AG04449 (cell line): ENCODE measurements at regions not wholly inside any gene's neighbourhood (a gene's known extent, or its start where the extent isn't known, plus 50 kb on each side); places are given as distances from the start of the nearest gene placed in this dataset.

Source experiments
- CTCF ChIA-PET: fragments of 350-600 bp; formaldehyde crosslinking; extraction: SDS; loops from one replicate; lab custom pipeline; 2021; ENCODE audit warnings: antibody characterized with exemption; lab: Yijun Ruan, JAX
- POLR2A ChIA-PET: fragments of 400-600, 350-600 bp; formaldehyde crosslinking; extraction: SDS; loops from one replicate; lab custom pipeline; 2020; ENCODE audit warnings: antibody characterized with exemption, inconsistent platforms; lab: Yijun Ruan, JAX
- DNase-seq: peaks from one replicate; pipeline ENCODE4 v3.0.0-alpha.2; 2010; ENCODE audit warnings: low read depth, low spot score
- H3K4me3 ChIP-seq: 2 replicates; pipeline ENCODE4 v1.5.1; 2011; ENCODE audit warnings: low read depth, mild to moderate bottlenecking, control low read depth, low read length
- TF ChIP-seq, protein P1 (sequence below): IDR thresholded peaks from one replicate; pipeline ENCODE4 v1.5.1; 2011; ENCODE audit warnings: mild to moderate bottlenecking, moderate library complexity, low read length, control low read depth, inconsistent platforms; ENCODE audit not compliant: insufficient read depth; ENCODE audit errors: missing control alignments

DNA sequence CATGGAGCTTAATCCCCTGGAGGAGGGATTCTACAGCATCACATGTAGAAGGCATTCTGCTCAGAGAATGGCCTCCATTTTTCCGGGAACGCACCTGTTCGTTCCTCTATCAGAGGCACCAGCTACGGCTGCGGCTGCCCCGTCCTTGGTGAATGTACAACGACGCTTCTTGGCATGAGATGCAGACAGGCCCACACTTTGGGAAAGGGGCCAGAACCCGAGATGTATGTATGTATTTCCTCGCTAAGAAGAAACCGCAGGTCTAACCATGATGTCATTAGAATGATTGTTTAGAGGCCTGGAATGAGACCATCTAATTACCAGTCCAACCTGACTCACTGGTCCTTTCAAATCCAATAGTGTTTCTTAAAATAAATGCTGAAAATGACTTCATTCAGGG is 1293.4 kb downstream of the TBC1D22A start:
- CTCF ChIA-PET: no interaction called here
- no peak for DNase-seq
- no peak overlapping the region for H3K4me3 ChIP-seq
- TF ChIP-seq, protein P1, sequence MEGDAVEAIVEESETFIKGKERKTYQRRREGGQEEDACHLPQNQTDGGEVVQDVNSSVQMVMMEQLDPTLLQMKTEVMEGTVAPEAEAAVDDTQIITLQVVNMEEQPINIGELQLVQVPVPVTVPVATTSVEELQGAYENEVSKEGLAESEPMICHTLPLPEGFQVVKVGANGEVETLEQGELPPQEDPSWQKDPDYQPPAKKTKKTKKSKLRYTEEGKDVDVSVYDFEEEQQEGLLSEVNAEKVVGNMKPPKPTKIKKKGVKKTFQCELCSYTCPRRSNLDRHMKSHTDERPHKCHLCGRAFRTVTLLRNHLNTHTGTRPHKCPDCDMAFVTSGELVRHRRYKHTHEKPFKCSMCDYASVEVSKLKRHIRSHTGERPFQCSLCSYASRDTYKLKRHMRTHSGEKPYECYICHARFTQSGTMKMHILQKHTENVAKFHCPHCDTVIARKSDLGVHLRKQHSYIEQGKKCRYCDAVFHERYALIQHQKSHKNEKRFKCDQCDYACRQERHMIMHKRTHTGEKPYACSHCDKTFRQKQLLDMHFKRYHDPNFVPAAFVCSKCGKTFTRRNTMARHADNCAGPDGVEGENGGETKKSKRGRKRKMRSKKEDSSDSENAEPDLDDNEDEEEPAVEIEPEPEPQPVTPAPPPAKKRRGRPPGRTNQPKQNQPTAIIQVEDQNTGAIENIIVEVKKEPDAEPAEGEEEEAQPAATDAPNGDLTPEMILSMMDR: no peak
- POLR2A ChIA-PET: no interaction called here

DNA sequence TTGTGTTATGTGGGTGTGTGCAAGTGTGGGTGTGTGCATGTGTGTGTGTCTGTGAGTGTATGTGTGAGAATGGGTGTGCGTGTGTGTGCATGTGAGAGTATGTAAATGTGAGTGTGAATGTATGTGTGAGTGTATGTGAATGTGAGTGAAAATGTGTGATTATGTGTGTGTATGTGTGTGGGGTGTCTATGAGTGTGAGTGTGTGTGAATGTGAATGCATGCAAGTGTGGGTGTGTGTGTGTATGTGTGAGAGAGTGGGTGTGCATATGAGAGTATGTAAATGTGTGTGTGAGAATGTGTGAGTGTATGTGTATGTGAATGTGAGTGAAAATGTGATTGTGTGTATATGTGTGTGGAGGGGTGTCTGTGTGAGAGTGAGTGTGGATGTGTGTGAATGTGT is 1292.7 kb downstream of the TBC1D22A start:
- no peak for DNase-seq
- ChIA-PET CTCF (no interaction called here), POLR2A (no interaction called here)
- H3K4me3 ChIP-seq: no peak overlapping the region
- TF ChIP-seq, protein P1: no peak

DNA sequence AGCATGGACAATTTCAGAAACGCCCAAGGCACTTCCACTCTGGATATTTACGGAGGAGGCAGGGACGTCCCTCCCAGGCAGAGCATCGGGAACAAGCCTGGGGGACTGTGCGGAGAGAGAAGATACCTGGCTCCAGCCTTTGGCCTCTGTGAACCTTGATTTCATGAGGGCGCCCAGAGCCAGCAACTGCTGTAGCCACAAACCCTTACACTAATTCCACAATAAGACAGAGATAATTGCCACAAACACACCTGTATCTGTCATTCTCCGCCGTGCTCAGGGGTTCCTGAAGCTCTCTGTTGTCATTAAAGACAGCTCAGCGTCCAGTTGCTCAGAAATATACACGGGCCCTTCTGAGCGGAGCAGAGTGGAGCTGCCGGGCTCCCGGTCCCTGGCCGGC is 1292.1 kb downstream of the TBC1D22A start:
- TF ChIP-seq, protein P1: no peak
- CTCF ChIA-PET: no interaction called here
- DNase-seq: no peak

DNA sequence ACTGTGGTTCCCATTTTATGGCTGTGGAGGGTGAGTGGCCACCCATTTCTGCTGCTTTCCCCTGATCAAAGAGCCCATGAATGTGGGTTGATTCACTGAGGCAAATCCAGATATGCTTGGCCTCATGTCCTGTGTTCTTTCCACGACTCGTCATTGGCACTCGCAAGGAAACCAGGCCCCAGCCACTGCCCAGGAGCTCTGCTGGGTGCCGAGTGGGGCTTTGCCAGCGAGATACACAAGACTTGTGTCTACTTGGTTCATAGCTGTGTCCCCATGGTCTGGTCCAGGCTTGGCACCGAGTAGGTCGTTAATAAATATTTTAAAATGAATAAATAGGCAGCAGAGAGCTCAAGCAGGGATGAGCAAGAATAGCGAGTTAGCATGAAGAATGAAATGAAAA is 1291.5 kb downstream of the TBC1D22A start:
- ChIA-PET POLR2A (no interaction called here), CTCF (no interaction called here)
- no peak overlapping the region for H3K4me3 ChIP-seq
- TF ChIP-seq, protein P1: no peak
- no peak for DNase-seq

More for the DNA sequence above, 1292.1 kb downstream of the TBC1D22A start:
- no peak overlapping the region for H3K4me3 ChIP-seq
- POLR2A ChIA-PET: no interaction called here

DNA sequence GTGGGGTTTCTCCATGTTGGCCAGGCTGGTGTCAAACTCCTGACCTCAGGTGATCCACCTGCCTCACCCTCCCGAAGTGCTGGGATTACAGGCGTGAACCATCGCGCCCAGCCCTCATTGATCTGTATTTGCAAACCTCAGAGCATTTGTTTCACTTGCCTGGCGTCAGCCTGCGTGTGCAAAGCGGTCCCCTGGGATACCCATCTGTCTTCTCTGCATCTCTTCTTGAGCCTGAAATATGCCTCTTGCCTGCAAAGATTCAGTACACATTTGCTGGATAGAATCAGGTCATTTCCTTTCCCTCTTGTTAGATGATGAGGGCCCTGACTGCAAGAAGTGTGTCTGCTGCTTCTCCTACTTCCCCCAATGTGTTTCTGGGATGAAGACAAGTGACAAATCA is 1291.0 kb downstream of the TBC1D22A start:
- DNase-seq: no peak
- TF ChIP-seq, protein P1: no peak
- POLR2A ChIA-PET: no interaction called here
- no peak overlapping the region for H3K4me3 ChIP-seq
- CTCF ChIA-PET: no interaction called here

DNA sequence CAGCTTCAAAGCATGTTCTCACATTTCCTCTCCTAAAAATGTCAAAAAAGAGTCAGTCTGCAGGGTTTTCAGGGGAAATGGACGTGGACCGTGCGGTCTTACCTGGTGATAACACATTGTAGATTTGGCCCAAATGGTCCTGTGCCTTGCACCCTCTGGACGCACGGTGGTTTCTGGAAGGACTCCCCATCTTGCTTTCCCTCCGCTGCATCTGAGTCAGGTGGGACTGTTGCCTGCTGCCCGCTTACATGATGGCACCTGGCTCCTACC is 1290.1 kb downstream of the TBC1D22A start:
- no peak overlapping the region for H3K4me3 ChIP-seq
- POLR2A ChIA-PET: no interaction called here
- CTCF ChIA-PET: no interaction called here
- TF ChIP-seq, protein P1: no peak
- DNase-seq: no peak
